ENCODE measurements at regions not wholly inside any gene's neighbourhood (a gene's known extent, or its start where the extent isn't known, plus 50 kb on each side); places are given as distances from the start of the nearest gene placed in this dataset.

- Histone ChIP-seq H3K27me3 (replicated peaks in 1 of 4; ENCODE audit: control insufficient read depth in 3 of 4, extremely low read depth in 1 of 4, insufficient read depth in 3 of 4, low read length in 3 of 4) (no peaks in the 10 kb centered on the region), H2BK12ac (ENCODE audit: low read depth, low read length) (no peak overlapping the region), H2BK120ac (replicated peaks; ENCODE audit: low read depth, low read length) (no peak overlapping the region), H3K23me2 (ENCODE audit: low read depth, low read length) (no peaks in the 10 kb centered on the region), H3K56ac (replicated peaks; ENCODE audit: insufficient read length, low read depth, low read length) (no peak overlapping the region), H2BK20ac (ENCODE audit: low read length) (no peak overlapping the region), H3K4me2 (ENCODE audit: insufficient read depth in 1 of 2, low read depth in 2 of 2, low read length in 2 of 2) (no peak overlapping the region), H3K36me3 (ENCODE audit: control insufficient read depth in 2 of 4, insufficient read depth in 4 of 4, low read length in 3 of 4) (no peaks in the 10 kb centered on the region), H3K79me2 (ENCODE audit: control insufficient read depth in 1 of 2, insufficient read depth in 2 of 2, low read length in 2 of 2) (no peaks in the 10 kb centered on the region), H3K9me3 (ENCODE audit: insufficient read depth in 2 of 2, low read depth in 1 of 2, low read length in 1 of 2) (peaks cover 0 to 5% of the 10 kb centered on the region in 2 experiments; a peak in 1 of 4 replicates), H2BK5ac (ENCODE audit: low read depth, low read length) (no peak overlapping the region), H4K5ac (ENCODE audit: insufficient read length, low read depth, low read length) (no peak overlapping the region), H3K14ac (ENCODE audit: insufficient read length) (no peak overlapping the region), H4K91ac (replicated peaks; ENCODE audit: insufficient read length, low read length) (no peak overlapping the region), H4K20me1 (replicated peaks in 1 of 2; ENCODE audit: control insufficient read depth in 1 of 2, insufficient read depth in 2 of 2, low read length in 2 of 2) (no peaks in the 10 kb centered on the region), H3K79me1 (ENCODE audit: low read depth, low read length) (no peaks in the 10 kb centered on the region), H3K9ac (replicated peaks in 1 of 4; ENCODE audit: extremely low read depth in 1 of 4, low read depth in 3 of 4, low read length in 3 of 4) (no peak overlapping the region), H3K4me1 (replicated peaks in 1 of 4; ENCODE audit: control insufficient read depth in 3 of 4, insufficient read depth in 4 of 4, low read length in 3 of 4) (no peaks in the 10 kb centered on the region), H2BK15ac (ENCODE audit: low read length) (no peak overlapping the region), H3K23ac (ENCODE audit: insufficient read length) (no peak overlapping the region), H2AK5ac (ENCODE audit: low read depth, low read length) (no peak overlapping the region), H3K27ac (ENCODE audit: low read depth, low read length) (no peak overlapping the region), H3K18ac (ENCODE audit: extremely low read depth, low read length) (no peak overlapping the region), H3K4me3 (ENCODE audit: extremely low read depth in 1 of 4, insufficient read depth in 2 of 4, low read depth in 3 of 4, low read length in 4 of 4) (no peak overlapping the region), H4K8ac (ENCODE audit: extremely low read depth, insufficient read depth, low read length) (no peak overlapping the region), H2AFZ (ENCODE audit: low read length) (0 out of 2 replicates have a peak overlapping the region, but pooled peaks have one; percentile 49), H3K4ac (replicated peaks; ENCODE audit: insufficient read length, low read depth, low read length) (no peak overlapping the region)
- DNase-seq (ENCODE audit: low read depth in 1 of 2, low spot score in 2 of 2) = no peak
- CTCF ChIA-PET (ENCODE audit: partially characterized antibody) = interaction anchor here (0.9 to 1.4 kb wide), 3 partner anchors 11 to 217 kb away, joined by 3 to 4 read pairs (median 3); no protein-coding TSS in a partner anchor
- WGBS, 2 experiments (ENCODE audit: extremely low coverage in 1 of 2, insufficient coverage in 1 of 2, insufficient read length in 1 of 2, insufficient replicate concordance in 2 of 2, low coverage in 1 of 2, low lambda C conversion rate in 2 of 2, missing lambda C conversion rate in 1 of 2) = 90% methylated on average over 8 of the region's 8 CpGs; no CpG with 5 or more reads in 1 of the 2 experiments
- POLR2A ChIA-PET (ENCODE audit: partially characterized antibody) = no interaction called here
- FAIRE-seq = no peak
- TF ChIP-seq HDAC2 (IDR thresholded peaks at IDR 0.05; ENCODE audit: borderline replicate concordance in 1 of 2, low read depth in 2 of 2, low read length in 2 of 2) (no peak), CBX8 (IDR thresholded peaks at IDR 0.05; ENCODE audit: borderline replicate concordance, low read depth, low read length) (no peak), RFX5 (IDR thresholded peaks at IDR 0.05; ENCODE audit: borderline replicate concordance, low read depth, low read length) (no peak), CTCF (IDR thresholded peaks at IDR 0.05; ENCODE audit: control extremely low read depth in 1 of 3, insufficient read depth in 1 of 3, low read depth in 1 of 3, low read length in 3 of 3) (no peak), ATF2 (IDR thresholded peaks at IDR 0.05; ENCODE audit: low read length) (no peak), CREB1 (IDR thresholded peaks at IDR 0.05) (no peak), POLR2A (IDR thresholded peaks at IDR 0.05; ENCODE audit: control extremely low read depth in 1 of 2, low read depth in 2 of 2, low read length in 2 of 2) (no peak), BCL11A (IDR thresholded peaks at IDR 0.05; ENCODE audit: low read depth in 2 of 2, low read length in 2 of 2) (no peak), SP4 (IDR thresholded peaks at IDR 0.05; ENCODE audit: low read length) (no peak)
These were observed 288.0 kb downstream of the ICE1 start for GRCh38 chr5:5710471-5710870.

Data from H1 (cell line).